WTC11 (cell line): ENCODE measurements at regions not wholly inside any gene's neighbourhood (a gene's known extent, or its start where the extent isn't known, plus 50 kb on each side); places are given as distances from the start of the nearest gene placed in this dataset.

ENCODE experiments used
- CBFB ChIP-seq: sonication (generic); formaldehyde crosslinking; IDR thresholded peaks from 2 replicates; pipeline ENCODE4 v1.8.1; 2022; ENCODE audit warnings: mild to moderate bottlenecking, low read depth, missing genetic modification reagents
- GABPB1 ChIP-seq: sonication (generic); formaldehyde crosslinking; IDR thresholded peaks from 2 replicates; pipeline ENCODE4 v1.8.1; 2023; ENCODE audit warnings: mild to moderate bottlenecking, missing genetic modification reagents
- GRHL2 ChIP-seq: fragments of 250-450 bp; sonication (Bioruptor Pico); IDR thresholded peaks from 2 replicates; pipeline ENCODE4 v1.8.0; 2022; ENCODE audit warnings: mild to moderate bottlenecking, moderate library complexity; ENCODE audit not compliant: insufficient replicate concordance, severe bottlenecking
- TCF7 ChIP-seq: sonication (generic); formaldehyde crosslinking; IDR thresholded peaks from 2 replicates; pipeline ENCODE4 v1.8.0; 2022; ENCODE audit warnings: mild to moderate bottlenecking, low read depth, missing genetic modification reagents, moderate library complexity
- TEAD4 ChIP-seq: sonication (generic); formaldehyde crosslinking; IDR thresholded peaks from 2 replicates; pipeline ENCODE4 v1.8.0; 2022; ENCODE audit warnings: mild to moderate bottlenecking, missing genetic modification reagents
- ZBTB21 ChIP-seq: sonication (generic); formaldehyde crosslinking; IDR thresholded peaks from 2 replicates; pipeline ENCODE4 v1.8.1; 2023; ENCODE audit warnings: mild to moderate bottlenecking, missing genetic modification reagents, borderline replicate concordance
- TF ChIP-seq, protein P1 (sequence below): fragments of 200-600 bp; IDR thresholded peaks from 2 replicates; pipeline ENCODE4 v1.8.0; 2022; ENCODE audit warnings: antibody characterized with exemption
- TF ChIP-seq, protein P2 (sequence below): sonication (generic); formaldehyde crosslinking; IDR thresholded peaks from 2 replicates; pipeline ENCODE4 v1.8.0; 2022; ENCODE audit warnings: mild to moderate bottlenecking, missing genetic modification reagents
- TF ChIP-seq, protein P3 (sequence below): sonication (generic); formaldehyde crosslinking; IDR thresholded peaks from 2 replicates; pipeline ENCODE4 v1.8.1; 2023; ENCODE audit warnings: mild to moderate bottlenecking, missing genetic modification reagents, moderate library complexity
- TF ChIP-seq, protein P4 (sequence below): sonication (generic); formaldehyde crosslinking; IDR thresholded peaks from 2 replicates; pipeline ENCODE4 v1.8.0; 2023; ENCODE audit warnings: missing genetic modification reagents
- TF ChIP-seq, protein P5 (sequence below): sonication (generic); formaldehyde crosslinking; IDR thresholded peaks from 2 replicates; pipeline ENCODE4 v1.8.1; 2023; ENCODE audit warnings: mild to moderate bottlenecking, missing genetic modification reagents, borderline replicate concordance
- TF ChIP-seq, protein P6 (sequence below): sonication (generic); formaldehyde crosslinking; IDR thresholded peaks from 2 replicates; pipeline ENCODE4 v1.8.1; 2022; ENCODE audit warnings: mild to moderate bottlenecking, missing genetic modification reagents, moderate library complexity, borderline replicate concordance
- TF ChIP-seq, protein P7 (sequence below): fragments of 250-450 bp; sonication (Bioruptor Pico); IDR thresholded peaks from 2 replicates; pipeline ENCODE4 v1.8.0; 2021; ENCODE audit warnings: mild to moderate bottlenecking

DNA sequence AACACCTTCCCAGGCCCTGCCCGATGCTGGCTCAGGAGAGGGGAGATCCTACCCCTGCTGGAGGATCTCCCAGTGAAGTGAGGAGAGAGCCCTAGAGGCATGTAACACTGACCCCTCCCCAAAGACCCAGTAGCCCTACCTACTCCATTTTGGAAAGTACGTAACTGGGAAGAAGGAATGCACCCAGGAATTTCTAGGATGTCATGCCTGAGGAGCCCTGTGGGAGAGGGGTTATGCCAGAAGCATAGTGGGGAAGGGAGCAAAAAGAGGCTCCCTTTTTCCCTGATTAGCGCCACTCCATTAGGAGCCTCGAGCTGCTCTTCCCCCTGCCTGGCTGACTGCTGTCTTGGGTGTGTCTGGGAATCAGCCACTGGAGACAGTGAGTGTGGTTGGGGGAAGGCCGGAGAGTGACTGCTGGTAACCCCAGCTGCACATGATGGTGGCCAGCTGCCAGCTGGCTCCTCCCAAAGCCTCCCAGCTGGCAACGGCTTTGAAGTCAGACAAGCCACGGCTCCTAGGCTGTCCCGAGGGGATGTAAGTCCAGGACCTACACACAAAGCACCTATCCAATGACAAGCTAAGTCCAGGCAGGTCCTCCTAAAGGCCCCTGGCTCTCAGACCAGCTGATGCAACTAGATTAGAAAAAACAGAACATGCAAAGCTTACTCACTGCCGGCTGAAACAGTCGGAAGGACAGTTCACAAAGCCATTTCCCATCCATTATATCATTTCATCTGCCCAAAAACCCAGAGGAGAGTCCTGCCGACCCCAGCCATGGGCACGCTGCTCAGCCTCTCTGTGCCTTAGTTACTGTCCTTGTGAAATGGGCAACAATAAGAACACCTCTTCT is 136.5 kb upstream of the ABCA1 start:
- TF ChIP-seq, protein P1, sequence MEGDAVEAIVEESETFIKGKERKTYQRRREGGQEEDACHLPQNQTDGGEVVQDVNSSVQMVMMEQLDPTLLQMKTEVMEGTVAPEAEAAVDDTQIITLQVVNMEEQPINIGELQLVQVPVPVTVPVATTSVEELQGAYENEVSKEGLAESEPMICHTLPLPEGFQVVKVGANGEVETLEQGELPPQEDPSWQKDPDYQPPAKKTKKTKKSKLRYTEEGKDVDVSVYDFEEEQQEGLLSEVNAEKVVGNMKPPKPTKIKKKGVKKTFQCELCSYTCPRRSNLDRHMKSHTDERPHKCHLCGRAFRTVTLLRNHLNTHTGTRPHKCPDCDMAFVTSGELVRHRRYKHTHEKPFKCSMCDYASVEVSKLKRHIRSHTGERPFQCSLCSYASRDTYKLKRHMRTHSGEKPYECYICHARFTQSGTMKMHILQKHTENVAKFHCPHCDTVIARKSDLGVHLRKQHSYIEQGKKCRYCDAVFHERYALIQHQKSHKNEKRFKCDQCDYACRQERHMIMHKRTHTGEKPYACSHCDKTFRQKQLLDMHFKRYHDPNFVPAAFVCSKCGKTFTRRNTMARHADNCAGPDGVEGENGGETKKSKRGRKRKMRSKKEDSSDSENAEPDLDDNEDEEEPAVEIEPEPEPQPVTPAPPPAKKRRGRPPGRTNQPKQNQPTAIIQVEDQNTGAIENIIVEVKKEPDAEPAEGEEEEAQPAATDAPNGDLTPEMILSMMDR = no peak
- no peak for TF ChIP-seq CBFB (CRISPR knock-in tag)
- TF ChIP-seq, protein P2, sequence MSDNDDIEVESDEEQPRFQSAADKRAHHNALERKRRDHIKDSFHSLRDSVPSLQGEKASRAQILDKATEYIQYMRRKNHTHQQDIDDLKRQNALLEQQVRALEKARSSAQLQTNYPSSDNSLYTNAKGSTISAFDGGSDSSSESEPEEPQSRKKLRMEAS (CRISPR knock-in tag) = 0 out of 2 replicates have a peak, but pooled peaks have one; percentile 23
- TF ChIP-seq, protein P3, sequence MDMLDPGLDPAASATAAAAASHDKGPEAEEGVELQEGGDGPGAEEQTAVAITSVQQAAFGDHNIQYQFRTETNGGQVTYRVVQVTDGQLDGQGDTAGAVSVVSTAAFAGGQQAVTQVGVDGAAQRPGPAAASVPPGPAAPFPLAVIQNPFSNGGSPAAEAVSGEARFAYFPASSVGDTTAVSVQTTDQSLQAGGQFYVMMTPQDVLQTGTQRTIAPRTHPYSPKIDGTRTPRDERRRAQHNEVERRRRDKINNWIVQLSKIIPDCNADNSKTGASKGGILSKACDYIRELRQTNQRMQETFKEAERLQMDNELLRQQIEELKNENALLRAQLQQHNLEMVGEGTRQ (CRISPR knock-in tag) = no peak
- TF ChIP-seq, protein P4, sequence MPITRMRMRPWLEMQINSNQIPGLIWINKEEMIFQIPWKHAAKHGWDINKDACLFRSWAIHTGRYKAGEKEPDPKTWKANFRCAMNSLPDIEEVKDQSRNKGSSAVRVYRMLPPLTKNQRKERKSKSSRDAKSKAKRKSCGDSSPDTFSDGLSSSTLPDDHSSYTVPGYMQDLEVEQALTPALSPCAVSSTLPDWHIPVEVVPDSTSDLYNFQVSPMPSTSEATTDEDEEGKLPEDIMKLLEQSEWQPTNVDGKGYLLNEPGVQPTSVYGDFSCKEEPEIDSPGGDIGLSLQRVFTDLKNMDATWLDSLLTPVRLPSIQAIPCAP = no peak
- peak; percentile 98 for TF ChIP-seq GABPB1 (CRISPR knock-in tag)
- TF ChIP-seq TEAD4 = no peak
- no peak for TF ChIP-seq ZBTB21 (CRISPR knock-in tag)
- TF ChIP-seq, protein P5, sequence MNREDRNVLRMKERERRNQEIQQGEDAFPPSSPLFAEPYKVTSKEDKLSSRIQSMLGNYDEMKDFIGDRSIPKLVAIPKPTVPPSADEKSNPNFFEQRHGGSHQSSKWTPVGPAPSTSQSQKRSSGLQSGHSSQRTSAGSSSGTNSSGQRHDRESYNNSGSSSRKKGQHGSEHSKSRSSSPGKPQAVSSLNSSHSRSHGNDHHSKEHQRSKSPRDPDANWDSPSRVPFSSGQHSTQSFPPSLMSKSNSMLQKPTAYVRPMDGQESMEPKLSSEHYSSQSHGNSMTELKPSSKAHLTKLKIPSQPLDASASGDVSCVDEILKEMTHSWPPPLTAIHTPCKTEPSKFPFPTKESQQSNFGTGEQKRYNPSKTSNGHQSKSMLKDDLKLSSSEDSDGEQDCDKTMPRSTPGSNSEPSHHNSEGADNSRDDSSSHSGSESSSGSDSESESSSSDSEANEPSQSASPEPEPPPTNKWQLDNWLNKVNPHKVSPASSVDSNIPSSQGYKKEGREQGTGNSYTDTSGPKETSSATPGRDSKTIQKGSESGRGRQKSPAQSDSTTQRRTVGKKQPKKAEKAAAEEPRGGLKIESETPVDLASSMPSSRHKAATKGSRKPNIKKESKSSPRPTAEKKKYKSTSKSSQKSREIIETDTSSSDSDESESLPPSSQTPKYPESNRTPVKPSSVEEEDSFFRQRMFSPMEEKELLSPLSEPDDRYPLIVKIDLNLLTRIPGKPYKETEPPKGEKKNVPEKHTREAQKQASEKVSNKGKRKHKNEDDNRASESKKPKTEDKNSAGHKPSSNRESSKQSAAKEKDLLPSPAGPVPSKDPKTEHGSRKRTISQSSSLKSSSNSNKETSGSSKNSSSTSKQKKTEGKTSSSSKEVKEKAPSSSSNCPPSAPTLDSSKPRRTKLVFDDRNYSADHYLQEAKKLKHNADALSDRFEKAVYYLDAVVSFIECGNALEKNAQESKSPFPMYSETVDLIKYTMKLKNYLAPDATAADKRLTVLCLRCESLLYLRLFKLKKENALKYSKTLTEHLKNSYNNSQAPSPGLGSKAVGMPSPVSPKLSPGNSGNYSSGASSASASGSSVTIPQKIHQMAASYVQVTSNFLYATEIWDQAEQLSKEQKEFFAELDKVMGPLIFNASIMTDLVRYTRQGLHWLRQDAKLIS (CRISPR knock-in tag) = no peak
- TF ChIP-seq, protein P6, sequence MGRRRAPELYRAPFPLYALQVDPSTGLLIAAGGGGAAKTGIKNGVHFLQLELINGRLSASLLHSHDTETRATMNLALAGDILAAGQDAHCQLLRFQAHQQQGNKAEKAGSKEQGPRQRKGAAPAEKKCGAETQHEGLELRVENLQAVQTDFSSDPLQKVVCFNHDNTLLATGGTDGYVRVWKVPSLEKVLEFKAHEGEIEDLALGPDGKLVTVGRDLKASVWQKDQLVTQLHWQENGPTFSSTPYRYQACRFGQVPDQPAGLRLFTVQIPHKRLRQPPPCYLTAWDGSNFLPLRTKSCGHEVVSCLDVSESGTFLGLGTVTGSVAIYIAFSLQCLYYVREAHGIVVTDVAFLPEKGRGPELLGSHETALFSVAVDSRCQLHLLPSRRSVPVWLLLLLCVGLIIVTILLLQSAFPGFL (CRISPR knock-in tag) = no peak
- TF ChIP-seq GRHL2 (CRISPR knock-in tag) = no peak
- no peak for TF ChIP-seq TCF7 (CRISPR knock-in tag)
- TF ChIP-seq, protein P7, sequence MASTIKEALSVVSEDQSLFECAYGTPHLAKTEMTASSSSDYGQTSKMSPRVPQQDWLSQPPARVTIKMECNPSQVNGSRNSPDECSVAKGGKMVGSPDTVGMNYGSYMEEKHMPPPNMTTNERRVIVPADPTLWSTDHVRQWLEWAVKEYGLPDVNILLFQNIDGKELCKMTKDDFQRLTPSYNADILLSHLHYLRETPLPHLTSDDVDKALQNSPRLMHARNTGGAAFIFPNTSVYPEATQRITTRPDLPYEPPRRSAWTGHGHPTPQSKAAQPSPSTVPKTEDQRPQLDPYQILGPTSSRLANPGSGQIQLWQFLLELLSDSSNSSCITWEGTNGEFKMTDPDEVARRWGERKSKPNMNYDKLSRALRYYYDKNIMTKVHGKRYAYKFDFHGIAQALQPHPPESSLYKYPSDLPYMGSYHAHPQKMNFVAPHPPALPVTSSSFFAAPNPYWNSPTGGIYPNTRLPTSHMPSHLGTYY (CRISPR knock-in tag) = no peak
